KG1 (cell line): ENCODE measurements at regions not wholly inside any gene's neighbourhood (a gene's known extent, or its start where the extent isn't known, plus 50 kb on each side); places are given as distances from the start of the nearest gene placed in this dataset.

Experiments used
- DNase-seq: peaks from one replicate; lab custom pipeline; 2025; lab: John Stamatoyannopoulos, UW

DNA sequence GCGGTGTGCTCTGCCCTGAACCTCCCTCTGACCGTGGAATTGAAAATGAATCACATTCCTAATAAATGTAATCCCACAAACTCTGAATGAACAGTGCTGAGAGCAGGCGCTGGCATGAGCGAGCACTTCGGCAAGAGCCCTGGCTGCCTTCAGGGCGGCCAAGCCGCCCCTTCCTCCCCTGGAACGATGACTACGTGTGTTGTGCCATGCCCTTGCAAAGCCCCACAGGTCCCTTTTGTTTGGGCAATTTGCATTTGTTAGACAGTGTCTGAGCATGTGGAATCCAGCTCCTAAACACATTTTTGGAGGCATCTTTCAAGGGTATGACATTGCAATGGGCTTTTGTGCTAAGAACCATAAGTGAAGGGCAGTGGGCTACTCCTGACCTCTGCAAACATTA lies 95.6 kb upstream of the MKI67 start:
- no peak for DNase-seq

DNA sequence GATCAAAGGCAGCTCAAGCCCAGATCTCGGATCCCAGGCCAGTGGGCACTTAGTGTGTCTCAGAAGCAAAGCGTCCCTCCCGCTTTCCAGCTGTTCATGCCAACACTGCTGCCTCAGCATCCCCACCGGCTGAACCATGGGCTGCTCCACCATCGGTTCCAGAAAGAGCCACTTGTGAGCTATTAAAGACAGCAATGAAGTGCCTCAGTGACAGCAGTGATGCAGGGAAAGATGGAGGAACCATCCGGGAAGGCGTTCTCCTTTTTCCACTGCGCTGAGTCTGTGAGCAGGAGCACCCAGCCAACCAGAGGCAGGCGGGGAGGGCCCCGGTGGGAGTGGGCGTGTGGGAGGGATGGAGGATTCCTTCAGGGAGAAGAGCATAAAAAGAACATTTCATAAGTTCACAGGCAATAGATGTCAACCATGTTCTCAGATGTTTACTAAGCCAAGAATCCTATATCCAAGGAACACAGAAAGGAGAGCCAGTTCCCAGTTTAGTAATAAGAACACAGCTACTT lies 96.2 kb upstream of the MKI67 start:
- no peak for DNase-seq

DNA sequence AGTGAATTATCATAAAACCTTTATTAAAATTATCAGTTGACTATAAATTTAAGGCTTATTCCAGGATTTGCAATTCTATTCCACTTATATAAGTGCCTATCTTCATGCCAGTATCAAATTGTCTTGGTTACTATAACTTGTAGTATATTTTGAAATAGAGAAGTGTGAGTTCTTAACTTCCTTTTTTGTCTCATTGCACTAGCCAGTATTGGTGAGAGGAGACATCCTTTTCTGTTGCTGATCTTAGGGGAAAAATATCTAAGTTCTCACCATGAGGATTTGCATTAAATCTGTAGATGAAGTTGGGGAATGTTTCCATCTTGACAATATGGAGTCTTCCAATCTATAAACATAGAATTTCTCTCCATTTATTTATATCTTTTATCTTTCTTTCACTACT lies 104.2 kb upstream of the MKI67 start:
- DNase-seq, result no peak

DNA sequence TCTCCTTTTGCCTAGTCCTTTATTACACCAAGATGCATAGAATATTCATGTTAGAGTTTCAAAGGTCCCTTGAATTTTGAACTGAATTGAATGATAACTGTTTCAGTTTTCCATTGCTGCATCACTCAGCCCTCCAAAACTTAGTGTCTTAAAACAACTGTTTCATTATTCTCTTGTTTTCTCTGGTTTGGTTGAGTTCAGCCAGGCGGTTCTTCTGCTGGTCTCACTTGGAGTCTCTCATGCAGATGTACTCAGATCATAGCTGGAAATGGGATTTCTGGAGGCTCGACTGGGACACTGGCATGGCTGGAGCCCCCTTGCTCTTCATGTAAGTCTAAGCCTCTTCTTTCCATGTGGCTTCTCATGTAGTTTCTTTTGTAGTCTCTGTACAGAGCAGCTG lies 107.2 kb upstream of the MKI67 start:
- no peak for DNase-seq

DNA sequence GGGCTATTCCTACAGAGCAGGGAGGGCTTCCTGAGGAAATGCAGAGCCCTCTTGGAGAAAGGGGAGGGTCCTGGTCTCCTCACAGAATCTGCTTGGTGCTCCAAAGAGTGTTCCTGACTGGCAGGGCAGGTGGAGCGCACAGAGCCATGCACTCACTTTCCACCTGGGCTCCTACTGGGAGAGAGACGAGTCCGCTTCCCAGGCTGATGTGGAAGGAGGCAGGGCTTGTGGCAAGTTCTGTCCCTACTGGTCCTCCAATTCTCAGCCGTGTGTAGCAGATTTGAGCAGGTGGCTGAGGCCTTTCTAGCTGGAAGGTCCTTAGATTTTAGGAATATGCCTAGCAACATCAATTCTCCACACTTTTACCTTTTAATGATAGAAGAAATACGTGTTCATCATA lies 111.5 kb upstream of the MKI67 start:
- no peak for DNase-seq

DNA sequence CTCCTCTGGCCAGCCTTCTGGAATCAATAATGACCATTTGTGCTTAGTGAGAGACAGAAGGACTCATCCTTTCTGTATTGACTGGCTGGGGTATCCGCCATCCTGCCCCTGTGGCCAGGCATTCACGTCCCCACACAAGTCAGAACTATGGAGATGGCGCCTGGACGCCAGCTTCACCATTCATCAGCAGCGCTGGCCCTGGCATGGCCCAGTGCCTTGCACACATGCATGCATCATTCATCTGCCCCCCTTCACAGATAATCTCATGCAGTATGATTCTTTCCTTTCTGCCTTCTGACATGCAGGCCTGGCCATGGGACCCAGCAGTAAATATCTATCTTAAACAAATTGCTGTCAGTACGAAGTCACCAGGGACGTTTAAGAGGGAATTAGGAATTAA lies 114.8 kb upstream of the MKI67 start:
- DNase-seq, result no peak

DNA sequence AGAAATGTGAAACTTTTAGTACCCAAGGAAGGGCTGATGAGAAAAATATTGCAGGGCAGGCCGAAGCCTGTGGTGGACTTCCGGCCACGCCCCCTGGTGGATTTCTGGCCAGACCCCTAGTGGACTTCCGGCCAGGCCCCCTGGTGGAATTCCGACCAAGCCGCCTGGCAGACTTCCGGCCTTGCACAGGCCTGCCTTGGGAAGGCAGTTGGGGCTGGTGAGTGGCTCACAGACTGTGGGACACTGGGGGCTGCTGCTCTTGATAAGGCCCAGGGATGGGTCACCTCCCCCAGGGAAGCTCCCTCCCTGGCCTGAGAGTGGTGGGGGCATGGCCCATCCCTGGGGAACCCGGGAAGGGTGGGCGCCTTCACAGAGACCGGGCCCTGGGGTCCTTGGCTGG lies 116.4 kb upstream of the MKI67 start:
- DNase-seq, result no peak

DNA sequence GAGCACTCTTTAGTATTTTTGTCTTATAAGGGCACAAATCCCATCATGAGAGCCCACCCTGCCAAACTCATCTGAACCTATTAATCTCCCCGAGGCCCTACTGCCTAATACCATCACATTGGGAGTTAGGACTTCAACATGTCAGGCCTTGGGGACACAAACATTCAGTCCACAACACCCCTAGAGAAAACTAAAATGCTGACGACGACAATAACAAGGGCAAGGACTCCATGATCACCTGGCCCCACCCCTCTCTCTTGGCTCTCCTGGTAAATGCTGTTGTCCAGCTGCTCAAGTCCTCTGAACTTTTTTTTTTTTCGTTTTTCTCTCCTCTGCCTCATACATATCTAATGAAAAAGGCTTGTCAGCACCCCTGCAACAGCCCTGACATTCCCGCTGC lies 118.8 kb upstream of the MKI67 start:
- no peak for DNase-seq

DNA sequence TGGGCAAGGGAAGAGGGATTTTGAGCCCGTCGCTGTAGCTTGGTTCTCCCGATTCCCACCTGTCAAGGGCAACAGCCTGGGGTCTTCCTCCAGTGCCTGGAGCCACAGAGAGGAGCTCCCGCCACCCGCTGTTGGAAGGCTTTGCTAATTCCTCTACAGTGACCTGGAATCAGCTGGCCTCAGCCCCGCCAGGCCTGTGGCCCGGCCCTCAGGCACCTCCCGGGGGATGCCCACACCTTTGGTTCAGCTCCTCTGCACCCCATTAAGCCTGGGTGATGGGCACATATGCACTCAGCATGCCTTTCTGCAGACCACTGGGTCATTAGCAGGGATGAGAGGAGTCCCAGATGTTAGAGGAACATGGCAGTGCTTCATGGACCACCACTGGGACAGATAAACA lies 121.4 kb upstream of the MKI67 start:
- DNase-seq, result no peak

DNA sequence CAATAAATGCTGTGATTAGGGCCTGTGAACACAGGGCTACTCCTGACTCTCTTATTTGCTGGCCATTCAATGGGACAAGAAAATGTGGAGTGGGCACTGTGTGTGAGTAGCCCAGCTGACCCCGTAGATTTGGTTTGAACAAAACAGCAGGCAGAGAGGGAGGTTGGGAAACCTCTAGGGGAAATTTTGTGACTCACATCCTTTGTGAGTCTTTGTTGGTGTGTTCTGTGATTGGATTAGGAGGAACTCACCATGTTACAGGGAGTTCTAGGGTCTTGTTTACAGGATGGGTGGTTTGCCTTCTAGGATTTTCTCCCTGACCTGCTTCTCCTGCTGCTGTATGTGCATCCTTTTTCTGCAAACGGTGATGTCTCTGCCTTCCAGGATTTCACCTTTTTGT lies 128.3 kb upstream of the MKI67 start:
- no peak for DNase-seq

DNA sequence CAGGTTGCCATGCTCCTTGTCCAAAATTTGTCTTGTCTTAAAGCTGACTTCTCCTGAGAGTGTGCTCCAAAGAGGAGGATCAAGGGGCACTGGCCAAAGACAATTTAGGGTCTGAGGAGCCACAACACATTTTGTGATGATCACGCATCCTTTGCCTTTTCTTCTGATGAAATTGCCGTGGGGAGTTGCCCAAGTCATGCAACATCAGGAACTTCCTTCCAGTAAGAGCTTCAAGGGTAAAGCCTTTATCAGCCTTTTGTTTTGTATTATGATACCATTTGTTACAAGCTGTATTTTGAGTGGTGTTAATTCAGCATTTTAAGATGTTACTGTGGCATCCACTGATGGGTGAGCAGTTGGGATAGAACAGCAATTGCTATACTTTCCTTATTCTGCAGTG lies 131.2 kb upstream of the MKI67 start:
- DNase-seq, result no peak

DNA sequence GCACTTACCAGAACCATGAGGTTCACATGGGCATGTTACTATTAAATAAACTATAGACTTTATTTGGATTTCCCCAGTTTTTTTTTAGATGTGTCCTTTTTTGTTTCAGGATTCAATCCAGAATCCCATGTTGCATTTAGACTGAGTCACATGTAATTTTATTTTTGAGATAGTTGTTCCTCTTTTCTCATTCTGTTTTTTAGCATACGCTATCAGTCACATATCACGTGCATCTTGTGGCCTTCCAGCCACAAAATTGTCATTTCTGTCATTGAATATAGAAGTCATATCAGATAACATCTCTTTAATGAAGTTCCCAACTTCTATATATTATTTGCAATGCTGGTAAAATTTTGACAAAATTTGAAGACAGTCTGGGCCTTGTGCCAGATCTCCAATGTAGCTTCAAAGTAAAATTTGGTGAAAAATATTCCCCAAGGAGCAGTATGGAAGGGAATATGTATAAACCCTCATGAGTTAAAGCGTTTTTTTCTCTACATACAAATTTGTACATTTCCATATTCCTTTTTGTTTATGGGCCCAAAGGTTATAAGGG lies 132.3 kb upstream of the MKI67 start:
- no peak for DNase-seq

DNA sequence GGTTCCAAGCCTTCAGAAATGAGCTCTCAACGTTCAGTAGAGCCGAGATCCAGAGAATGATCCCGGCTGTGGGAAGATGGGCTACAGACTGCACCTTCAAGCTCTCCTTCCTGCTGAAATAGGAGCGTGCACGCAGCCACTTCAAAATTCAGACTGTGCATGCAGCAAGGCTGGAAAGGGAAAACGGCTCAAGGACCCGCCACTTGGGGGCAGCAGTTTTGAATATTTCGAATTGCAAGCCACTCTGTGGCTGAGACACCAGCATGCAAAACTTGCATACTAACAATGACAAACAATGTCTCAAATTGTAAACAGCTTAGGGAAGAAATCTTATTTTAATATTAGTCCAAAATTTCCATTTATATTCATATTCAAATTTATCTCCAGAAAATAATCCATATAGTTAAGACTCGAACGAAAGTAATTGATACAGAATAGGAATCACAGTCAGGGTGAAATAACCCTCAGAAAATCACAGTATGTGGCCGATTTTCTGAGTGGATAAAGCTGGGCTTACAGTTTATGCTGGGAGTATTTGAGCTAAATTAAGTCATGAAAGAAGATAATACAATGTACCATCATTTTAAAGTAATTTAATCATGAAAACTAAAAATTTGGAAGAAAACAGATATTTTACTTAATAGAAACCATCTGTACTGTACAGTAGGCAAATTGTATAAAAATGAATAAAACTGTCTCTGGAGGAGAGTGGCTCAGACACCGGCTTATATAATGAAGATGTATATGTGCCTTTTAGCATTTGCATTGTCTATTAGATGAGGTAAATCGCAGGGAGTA lies 137.9 kb upstream of the MKI67 start:
- DNase-seq, result peak; percentile 50

DNA sequence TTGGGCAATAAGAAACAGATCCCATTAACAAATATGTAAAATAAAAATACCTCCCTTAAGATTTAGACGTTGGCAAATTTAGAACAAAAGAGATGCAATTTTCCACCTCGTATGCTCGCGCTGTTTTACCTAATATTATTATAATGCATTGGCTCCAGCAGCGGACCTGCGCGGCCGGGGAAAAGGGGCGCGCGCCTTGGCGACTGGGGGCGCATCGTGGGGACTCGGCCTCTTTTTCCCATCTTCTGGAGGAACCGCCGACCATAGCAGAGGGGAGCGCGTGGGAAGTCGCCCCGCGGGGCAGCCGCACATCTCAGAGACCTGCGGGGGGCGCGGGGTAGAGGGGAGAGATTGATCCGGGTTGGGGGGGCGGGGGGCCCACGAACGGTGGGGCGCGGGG lies 139.4 kb upstream of the MKI67 start:
- no peak for DNase-seq

DNA sequence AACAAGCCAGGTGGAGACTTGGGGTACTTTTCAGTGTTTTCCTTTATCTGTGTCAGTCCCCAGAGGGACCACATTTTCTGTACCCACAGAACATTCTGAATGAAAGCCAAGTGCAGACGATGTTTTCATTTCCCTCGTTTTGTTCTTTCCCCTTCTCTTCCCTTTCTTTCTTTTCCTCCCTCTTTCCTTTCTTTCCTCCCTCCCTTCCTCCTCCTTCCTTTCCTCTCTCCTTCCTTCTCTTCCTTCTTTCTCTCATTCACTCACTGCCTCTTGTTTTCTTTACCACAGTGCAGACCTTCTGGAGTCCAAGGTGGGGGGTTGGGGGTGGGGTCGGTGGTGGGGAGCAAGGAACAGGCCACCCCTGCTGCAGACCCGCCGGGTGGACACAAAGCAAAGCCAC lies 141.4 kb upstream of the MKI67 start:
- no peak for DNase-seq

DNA sequence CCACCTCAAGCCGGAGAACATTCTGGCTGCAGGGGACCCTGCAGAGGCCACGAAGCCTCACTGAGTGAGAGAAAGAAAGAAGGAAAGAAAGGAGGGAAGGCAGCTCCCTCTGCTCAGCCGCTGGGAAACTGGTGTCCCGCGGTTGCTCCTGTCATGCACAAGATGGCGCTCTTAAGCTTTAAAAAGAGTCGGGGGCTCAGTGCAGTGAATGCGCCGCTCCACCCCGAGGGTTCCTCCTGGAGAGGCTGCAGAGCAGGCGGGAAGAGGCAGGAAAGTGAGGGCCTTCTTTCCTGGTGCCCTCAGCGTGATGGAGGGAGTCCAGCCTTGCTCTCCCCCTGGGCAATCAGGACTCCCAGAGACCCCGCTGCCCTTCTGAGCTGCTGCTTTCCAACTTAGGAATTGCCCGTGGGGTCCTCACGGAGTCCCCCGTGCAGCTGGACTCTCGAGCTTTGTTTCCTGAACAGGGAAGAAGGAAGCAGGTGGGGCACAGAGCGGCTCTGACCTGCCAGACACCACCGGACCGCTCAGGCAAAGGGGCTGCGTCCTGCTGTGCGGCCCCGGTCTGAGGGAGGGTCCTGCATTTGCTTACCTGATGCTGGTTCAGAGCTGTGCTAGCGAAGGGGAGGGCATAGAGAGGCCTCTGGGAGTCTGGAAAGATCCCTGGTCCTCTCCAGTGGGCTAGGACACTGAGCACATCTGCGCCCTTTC lies 141.9 kb upstream of the MKI67 start:
- DNase-seq, result peak; percentile 8

DNA sequence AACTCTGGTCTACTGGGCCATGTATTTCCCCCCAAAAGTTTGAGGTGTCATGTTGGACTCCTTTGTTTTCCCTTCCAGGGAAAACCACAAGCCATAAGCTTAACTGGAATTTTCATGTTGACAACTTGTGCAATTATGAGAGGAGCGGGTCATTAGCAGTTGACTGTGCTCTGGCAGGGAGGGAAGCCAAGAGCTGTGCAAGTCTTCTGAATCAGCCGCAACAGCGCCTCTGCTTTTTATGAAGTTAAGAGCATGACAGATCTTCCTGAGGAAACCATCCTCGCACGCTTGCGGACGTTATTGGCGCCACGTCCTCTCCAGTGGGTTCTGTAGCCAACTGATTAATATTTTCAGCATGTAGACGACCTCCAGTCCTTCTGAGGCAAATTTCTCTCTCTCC lies 148.7 kb upstream of the MKI67 start:
- peak; percentile 45 for DNase-seq

DNA sequence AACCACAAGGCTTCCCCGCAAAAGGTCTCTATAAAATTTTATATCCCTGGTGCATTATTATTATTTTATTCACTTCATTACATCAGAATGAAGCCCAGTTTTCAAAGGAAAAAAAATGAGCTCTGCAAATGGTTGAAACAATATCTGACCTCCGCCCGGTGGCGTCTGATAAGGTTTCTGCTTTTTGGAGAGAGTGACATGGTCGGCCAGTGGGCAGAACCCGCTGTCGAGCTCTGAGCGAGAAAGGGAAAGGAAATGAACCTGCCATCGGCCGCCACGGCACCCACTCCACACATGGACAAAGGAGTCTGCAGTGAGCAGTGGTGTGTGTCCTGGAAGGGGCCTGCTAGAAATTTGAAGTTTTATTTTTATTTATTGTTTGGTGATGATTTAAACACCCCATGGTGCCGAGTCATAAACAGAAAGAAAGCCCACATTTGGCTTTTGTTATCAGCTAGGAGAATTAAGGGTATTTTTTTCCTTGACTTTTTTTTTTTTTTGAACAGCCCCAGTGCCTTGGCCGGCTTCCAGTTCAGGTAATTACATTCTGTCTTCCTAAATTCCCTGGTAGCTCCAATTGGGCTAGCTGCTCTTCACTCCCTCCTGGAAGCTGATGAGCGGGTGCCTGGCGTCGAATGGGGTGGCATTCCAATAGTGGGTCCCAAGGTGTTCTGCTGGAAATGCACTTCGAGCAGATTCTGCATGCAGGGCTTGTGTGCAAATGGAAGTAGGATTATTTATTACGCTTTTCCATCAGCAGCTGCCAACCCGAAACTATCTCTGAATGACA lies 149.4 kb upstream of the MKI67 start:
- no peak for DNase-seq

DNA sequence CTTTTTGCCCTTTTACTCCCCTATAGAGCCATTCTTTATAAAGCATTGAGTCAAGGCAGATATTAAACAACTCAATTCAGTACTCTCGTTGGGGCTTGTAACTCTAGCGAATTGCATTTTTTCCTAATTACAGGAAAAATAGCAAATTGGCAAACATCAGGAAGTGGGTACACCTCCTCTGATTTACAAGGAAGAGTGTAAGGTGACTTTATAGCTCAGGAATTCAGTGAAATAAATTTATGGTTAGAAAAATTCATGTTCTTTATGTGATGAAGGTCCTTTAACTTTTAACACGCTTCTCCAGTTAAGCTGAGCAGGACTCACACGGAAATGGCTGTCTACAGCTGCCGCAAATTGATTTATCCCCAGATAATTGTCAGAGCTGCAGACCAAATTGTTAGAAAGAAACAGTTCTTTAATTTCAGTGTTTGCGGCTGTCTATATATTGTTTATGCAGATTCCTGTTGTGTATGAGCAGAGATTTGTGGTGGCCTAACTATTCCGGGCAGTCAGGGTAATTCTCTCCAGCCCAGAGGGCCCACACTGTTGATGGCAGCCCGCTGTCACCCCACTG lies 151.1 kb upstream of the MKI67 start:
- DNase-seq, result no peak

DNA sequence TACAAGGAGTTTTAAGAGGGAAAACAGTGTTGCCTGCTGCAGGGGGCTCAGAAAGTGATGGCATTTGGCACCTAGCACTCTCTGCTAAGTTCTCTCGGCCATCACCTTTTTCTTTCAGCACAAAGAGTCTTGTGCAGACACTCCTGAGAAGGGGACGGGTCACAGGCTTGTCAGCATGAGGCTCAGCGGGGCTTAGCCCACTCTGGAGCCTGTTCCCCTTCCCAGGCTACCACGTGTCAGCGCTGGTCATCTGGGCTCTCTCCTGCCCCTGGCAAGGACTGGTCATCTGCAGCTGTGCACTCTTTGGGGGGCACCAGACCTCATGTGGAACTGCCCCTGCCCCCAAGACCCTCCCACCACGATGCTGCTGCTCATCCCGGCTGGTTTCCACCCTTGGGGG lies 152.1 kb upstream of the MKI67 start:
- DNase-seq, result no peak

DNA sequence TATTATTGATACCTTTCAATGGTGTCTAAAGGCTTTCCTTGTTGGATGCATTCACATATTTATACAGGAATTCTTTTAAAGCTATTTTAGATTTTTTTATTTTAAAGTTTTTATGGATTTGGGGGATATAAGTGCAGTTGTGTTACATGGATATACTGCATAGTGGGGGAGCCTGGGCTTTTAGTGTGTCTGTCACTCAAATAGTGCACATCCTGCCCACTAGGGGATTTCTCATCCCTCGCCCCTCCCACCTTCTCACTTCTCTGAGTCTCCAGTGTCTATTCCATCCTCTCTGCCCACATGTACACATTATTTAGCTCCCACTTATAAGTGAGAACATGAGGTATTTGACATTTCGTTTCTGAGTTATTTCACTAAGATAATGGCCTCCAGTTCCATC lies 154.0 kb upstream of the MKI67 start:
- DNase-seq, result no peak

DNA sequence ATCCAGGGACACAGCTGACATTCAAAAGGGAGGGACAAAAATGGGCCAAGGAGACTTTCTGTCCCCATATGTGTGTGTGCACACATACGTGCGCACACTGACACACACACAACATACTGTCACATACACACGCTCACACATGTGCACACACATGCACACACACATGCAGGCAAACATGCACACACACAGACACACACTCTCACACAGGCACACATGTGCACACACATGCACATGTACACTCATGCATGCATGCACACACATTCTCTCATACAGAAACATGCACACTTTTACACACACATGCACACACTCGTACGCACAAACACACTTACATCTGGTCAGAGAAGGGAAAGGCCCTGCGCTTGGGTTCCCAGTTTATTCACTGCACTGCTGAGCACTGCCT lies 155.1 kb upstream of the MKI67 start:
- no peak for DNase-seq
